Activated naive CD4-positive, alpha-beta T cell (primary cell): ENCODE measurements at regions not wholly inside any gene's neighbourhood (a gene's known extent, or its start where the extent isn't known, plus 50 kb on each side); places are given as distances from the start of the nearest gene placed in this dataset.
"Not testable (repeated sequence)": the region's sequence is repeated elsewhere in the genome, so short reads cannot be mapped to it uniquely, and the experiment has no call there.

Experiments used
- DNase-seq, 4 experiments: peaks; one replicate each; lab custom pipeline; 2025; lab: John Stamatoyannopoulos, UW

DNA sequence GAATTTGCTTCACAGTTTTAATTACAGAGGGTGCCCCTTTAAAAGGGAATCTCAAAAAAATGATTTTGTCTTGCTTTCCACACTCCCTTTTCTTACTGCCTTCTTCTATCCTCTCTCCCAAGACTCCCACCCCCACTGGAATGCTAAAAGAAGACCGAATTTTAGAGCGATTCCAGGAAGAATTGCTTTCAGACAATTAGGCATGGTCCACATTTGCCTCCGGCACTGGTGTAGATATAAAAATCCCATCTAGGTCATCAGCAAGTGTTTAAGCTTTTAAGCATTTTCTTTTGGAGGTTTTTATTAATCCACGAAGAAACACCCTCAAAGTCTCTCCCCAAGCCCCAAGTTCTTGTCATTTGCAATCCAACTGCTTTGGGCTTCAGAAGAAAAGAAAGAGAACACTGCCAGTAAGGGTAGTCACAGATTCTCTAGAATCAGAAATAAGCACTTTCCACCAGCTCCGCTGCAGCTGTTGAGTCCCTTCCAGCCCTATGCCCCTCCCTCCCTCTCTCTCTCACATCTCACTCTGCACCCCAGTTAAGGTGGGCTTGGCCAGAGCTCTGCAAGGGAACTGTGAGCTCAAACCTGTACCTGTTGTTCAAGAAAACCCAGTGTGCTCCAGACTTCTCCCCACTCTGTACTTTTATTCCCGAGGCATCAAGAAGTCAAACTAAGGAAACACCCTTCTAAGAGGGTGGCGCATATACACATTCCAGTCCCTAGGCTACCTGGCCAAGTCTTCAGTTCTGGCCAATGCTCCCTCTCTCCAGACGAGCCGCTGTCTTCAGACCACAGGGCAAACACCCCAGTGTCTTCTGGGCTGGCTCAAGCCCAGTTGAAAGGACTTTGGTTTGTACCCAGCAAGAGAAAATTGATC lies 170.2 kb downstream of the RGS9 start:
- no peak for DNase-seq

DNA sequence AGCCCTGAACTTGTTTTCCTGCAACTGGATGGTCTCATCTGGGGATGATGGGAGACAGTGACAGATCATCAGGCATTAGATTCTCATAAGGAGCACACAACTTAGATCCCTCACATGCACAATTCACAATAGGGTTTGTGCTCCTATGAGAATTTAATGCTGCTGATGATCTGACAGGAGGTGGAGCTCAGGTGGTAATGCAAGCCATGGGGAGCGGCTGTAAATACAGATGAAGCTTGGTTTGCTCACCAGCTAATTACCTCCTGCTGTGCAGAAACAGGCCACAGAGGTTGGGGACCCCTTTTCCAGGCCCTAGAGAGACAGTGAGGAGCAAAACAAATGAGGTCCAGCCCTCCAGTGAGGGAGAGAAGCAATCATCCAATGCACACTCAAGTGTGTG lies 168.6 kb downstream of the RGS9 start:
- no peak for DNase-seq

DNA sequence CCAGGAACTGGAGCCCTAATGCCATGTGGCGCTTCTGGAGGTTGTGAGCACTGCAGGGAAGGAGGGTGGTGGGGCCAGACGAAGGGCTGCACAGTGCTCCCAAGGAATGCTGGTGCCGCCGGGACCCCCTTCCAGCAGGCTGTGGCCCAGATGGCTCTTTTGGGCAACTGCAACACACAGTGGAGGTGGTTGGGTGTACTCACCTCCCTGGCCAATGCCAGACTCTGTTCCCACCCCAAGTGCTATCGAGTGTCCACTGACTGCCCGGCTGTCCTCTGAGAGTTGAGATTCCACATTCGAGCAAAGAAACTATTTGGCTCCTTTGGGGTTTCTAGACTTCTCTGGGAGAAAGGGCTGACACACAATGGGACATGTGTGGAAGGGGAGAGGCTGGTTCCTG lies 167.9 kb downstream of the RGS9 start:
- no peak for DNase-seq

DNA sequence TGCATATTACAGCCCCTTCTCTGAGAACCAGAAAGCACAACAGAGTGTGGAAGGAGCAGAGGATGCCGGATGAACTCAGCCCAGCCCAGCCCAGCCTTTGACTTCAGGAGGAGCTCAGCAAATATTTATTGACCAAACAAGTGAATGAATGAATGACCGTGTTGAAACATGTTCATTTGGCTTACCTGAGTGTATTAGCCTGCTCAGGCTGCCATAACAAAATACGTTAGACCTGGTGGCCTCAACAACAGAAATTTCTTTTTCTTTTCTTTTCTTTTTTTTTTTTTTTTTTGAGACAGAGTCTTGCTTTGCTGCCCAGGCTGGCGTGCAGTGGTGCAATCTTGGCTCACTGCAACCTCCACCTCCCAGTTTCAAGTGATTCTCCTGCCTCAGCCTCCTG lies 164.7 kb downstream of the RGS9 start:
- DNase-seq, result not testable (repeated sequence)

DNA sequence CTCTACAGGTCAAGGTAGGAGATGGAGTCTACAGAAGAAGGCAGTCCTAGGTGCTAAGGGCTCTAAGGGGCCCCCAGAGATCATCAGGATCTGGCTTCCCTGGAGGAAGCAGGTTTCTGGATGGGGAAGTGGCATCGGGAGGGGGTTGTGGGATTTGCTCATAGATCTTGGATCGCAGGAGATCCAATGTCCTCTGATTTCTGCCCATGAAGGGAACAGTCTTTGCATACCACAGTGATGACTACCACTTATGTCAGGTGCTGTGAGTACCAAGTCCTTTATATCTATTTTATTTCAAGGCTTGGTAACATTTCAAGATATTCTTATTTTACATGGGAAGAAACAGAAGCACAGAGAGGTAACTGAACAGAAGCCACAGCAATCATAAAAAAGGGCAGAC lies 164.0 kb downstream of the RGS9 start:
- DNase-seq, result no peak

DNA sequence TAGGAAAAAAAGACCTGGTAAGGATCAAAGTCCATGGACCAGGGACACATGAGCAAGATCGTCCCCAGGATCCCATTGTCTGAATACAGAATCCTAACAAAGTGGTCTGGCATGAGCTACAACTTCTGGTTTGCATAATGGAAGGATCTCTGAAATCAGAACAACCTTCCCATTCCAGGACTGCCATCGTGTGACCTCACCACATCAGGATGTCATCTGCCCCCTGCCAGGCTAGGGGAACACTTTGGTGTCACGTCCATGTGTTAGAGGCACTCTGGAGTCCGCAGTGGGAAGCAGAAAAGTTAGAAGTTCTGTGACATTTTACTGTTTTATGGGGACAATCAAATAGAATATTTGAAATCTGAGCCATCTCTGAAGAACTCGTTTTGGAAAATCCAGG lies 160.7 kb downstream of the RGS9 start:
- DNase-seq, result no peak

DNA sequence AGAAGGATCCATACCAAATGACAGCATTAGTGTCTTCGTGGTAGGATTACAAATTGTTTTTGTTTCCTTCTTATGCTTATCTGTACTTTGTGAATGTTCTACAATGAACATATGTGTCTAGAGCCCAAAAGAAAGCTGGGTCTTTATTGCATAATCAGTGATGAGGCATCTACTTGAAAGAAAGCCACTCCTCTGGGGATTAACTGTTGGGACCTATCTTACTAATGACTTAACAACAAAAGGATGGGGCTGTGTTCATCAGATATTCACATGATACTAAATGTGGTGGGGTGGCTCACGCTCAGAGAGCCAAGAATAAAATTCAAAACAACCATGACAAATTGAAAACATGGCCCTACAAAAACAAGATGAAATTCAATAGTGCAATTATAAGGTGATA lies 160.2 kb downstream of the RGS9 start:
- DNase-seq, result no peak

DNA sequence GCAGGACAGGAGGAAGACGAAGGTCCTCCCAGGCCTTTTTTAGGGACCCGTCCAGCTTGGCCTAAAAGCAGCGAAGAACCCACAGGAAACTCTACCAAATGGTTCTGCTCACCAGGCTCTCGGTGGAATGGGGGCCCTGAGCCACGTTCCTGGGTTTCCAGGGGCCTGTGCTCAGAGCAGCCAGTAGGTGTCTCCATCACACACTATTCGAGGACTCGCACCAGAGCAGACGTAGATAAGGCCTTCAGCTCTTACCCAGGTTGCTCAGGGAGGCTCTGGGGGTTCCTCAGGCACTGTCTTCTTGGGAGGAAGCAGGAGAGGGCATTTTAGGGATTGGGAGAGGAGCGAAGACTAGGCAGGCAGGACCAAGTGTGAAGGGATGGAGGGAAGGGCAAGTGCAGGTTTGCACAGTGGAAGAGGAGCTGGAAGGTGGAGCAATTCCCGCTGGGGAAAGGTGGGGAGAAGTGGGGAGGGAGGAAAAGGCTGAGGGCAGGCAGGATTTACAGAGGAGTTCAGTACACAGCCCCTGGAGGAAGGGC lies 157.1 kb downstream of the RGS9 start:
- DNase-seq, result peak; percentile 14 to 29 (median 20)

DNA sequence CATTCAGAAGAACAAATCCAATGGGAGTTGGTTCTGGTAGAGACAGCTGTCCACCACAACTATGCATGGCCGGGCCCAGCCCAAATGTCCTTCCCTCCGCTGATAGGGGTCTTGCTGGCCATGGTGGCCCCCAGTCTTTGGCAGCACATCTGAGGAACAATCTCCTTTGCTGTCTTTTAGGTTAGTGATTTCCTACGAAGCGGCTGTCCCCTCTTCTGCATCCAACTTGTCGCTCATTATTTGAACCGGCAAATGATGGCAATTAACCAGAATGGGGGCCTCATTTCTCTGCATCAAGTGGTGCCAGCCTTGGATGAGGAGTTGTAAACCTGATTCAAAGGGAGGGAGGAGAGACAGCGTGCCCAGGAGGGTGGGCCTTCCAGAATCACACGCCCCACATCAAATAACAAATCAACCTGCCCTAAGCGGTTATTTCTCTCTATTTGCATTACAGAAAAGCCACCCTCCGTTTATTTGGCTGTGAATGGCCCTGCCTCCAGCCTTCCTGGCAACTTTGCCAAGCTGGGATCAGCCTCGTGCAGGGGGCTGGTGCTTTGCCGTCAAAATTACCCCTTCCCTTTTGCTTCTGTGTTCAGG lies 156.5 kb downstream of the RGS9 start:
- no peak for DNase-seq

DNA sequence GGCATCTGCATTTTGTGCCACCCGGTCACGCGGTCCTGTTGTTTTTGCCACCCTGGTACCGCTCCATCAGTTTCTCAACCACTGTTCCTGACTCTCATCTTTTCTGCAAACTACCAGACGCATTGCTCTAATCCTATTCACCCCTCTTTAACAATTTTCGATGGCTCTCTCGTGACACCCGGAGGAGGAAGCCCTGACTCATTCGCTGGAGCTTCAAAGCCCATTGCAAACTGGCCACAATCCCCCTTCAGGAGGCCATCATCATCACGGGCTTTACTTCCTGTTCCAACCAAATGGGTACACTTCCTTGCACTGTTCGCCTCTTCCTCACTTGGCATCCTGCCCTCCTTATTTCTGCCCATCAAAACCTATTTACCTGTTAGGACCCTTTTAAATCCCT lies 155.3 kb downstream of the RGS9 start:
- no peak for DNase-seq

DNA sequence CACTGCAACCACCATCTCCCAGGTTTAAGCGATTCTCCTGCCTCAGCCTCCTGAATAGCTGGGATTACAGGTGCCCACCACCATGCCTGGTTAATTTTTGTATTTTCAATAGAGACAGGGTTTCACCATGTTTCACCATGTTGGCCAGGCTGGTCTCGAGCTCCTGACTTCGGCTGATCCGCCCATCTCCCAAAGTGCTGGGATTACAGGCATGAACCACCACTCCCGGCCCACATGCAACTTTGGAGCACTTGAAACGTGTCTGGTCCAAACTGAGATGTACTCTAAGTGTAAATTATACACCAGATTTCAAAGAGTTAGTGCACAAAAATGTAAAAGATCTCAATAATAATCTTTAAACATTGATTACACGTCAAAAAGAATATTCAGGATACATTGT lies 154.1 kb downstream of the RGS9 start:
- DNase-seq, result not testable (repeated sequence)

DNA sequence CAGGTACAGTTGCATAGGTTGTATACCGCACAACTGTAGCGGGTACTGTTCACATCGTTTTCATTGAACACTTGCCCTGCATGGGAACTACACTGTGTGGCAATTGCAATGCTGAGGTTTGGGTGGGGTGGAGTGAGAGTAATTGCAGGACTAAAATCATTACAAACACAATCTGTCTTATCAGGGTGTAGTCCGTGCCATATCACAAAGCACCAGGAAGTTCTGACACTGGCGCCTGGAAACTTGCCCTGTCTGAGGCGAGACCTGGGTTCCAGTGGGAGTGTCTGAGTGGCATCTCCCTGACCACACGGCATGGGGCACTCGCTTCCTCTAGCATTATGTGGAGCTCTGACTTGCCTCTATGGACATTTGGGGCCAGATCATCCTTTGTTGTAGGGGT lies 153.4 kb downstream of the RGS9 start:
- no peak for DNase-seq

DNA sequence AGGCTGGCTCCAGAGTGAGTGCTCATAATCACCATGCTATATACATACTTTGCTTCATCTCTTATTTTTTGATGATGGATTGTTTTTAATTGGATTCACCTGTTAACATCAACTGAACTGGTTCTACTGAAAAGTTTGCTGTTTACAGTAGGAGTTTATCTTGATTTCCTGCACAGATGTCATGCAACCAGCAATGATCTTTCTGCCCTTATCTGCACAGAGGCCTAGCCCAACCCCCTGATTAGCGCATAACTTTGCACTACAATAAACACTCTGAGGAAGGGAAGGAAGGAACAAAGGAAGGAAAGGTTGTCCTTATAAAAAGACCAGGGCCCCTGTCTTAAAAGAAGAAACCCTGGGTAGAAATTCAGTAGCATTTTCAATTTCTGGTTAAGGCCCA lies 152.9 kb downstream of the RGS9 start:
- no peak for DNase-seq

DNA sequence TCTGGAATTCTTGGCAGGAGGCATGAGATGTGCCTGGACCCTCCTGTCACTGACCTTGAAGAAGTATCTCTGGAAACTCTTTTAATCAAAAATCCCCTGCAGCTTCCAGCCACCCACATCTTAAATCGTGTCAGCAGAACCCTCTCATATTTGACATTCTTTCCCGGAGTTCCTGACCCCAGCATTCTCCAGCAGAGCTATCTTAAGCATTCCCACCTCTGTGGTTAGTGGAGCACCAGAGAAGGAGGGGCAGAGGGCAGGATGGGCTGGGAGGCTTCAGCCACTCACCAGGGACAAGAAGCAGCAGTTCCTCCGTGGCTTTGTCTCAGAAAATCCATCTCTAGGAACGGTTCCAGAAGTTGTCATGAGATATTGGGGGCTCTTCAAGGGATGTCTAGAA lies 149.9 kb downstream of the RGS9 start:
- no peak for DNase-seq

DNA sequence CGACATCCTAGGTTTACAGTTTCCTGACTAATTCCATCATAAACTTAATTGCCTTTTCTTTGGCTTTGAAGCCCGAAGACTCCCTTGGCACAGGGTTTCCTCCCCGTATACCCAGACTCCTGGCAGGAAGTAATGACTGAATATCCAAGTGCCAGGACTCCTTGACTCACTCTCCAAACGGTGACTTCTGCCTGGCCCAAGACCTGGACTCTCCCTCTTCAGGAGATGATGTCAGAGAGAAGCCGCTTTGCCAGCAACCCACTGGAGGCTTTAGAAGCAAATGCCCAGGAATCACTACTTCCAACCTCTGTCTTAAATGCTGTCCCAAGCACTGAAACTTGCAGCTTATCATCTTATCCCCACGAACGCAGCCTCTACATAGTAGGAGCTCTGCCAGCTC lies 146.5 kb downstream of the RGS9 start:
- DNase-seq, result no peak

DNA sequence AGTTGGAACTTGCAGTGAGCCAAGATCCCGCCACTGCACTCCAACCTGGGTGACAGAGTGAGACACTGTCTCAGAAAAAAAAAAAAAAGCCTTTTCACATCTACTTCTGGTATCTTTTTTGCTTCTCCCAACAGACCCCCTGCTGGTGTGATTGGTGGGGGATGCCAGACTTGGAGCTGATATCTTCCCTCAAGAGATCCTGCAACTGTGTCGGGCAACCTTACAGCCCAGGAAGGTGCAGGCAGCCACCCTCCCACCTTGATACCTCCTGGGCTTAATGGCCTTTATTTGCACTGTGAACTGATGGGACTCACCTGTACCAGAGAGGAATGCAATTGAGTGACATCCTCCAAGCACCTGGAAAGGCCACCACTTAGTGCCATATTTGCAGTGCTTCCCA lies 142.3 kb downstream of the RGS9 start:
- DNase-seq, result no peak

DNA sequence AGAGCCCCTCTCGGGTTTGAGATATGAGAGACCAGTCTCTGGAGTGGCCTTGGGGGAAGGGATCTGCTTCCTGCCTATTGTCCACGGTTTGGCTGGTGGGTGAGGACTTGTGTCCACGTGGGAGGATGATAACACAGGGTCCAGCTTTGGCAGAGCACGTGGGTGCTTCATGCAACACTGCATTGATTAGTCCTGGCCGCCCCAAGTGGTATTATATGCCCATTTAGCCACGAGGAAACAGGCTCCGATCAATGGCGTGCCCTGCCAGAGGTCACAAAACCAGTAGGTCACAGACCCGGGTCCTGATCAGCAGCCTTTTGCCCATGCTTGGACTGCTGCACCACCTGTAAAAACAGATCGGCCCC lies 141.6 kb downstream of the RGS9 start:
- DNase-seq, result no peak

DNA sequence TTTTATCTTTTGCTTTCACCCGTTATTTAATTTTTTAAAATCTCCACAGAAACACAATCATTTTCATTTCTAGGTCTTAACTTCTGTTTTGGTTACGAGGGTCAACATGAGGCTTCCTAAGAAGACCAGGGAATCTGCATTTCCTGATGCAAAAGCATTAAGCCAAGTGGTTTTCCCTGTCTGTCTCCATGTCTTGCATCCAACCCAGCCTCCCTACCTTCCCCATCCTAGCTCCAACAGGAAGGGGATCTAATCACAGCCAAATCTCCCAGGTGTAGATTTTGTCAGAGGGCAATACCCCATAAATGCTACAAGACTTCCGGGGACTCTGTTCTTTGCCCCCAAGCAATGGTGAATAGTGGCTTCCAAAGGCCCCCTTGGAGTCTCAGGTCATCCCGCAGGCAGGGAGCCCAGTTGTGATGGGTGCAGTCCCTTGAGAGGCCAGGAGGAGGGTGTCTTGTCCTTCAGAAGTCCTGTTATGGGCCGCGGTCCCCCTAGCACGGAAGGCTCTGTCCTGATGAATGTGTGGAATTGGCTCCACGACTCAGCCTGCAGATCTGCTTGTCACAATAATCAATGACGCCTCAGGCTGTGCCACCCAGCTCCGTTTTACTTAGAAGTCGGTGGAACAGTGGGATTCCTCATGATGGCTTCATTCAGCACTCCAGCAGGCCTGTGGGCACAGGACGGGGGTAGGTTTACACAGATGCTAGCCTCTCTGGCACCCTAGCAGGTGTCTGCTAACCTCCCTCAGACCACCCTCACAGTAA lies 141.1 kb downstream of the RGS9 start:
- DNase-seq, result no peak

DNA sequence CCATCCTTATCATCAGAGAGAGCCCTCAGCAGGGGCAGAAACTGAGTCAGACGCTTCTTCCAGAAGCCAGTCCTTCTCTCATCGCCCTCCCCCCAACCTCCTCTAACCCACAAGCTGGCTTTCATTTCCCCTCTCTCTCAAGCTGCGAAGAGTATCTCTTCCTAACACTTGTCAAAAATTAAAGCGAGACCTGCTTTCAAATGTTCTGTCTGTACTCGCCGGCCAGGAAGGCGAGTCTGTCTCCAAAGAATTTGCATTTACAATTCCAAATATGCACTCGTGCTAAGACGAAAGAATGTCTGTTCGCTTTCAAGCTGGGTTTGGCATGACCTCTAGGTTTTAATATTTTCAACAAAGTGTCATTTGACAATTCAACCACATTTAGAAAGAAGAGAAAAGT lies 140.4 kb downstream of the RGS9 start:
- DNase-seq, result no peak
